SW480 (cell line): ENCODE measurements at regions not wholly inside any gene's neighbourhood (a gene's known extent, or its start where the extent isn't known, plus 50 kb on each side); places are given as distances from the start of the nearest gene placed in this dataset.

Source experiments
- DNase-seq: peaks from one replicate; pipeline ENCODE4 v3.0.0-alpha.2; 2016; ENCODE audit warnings: low spot score

GRCh38 chr6:41404182-41404845, 68.9 kb downstream of the NCR2 start:
- DNase-seq: no peak

GRCh38 chr6:41405941-41406727, 70.7 kb downstream of the NCR2 start:
- DNase-seq: no peak

- DNase-seq: no peak
These were observed 71.5 kb downstream of the NCR2 start for GRCh38 chr6:41406728-41407489.

DNA sequence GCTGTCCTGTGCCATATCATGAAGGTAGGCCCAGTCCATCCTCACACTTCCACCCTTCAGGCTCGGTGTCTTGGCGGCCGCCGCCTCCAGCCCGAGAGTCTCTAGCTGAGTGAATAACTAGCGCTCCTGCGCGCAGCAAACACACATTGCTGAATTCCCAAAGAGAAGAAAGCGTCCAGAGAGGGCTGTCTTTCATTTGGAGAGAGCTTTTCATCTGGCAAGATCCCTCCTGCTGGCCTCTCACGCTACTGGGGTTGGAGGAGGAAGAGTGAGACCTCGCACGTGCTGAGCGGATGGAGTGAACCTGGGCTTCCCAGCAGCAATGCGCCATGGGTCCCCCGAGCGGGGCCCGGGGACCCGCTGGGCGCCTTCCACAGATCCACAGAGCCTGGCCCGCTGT, 73.2 kb downstream of the NCR2 start:
- no peak for DNase-seq

GRCh38 chr6:41408982-41409381, 73.6 kb downstream of the NCR2 start:
- DNase-seq: no peak

DNA sequence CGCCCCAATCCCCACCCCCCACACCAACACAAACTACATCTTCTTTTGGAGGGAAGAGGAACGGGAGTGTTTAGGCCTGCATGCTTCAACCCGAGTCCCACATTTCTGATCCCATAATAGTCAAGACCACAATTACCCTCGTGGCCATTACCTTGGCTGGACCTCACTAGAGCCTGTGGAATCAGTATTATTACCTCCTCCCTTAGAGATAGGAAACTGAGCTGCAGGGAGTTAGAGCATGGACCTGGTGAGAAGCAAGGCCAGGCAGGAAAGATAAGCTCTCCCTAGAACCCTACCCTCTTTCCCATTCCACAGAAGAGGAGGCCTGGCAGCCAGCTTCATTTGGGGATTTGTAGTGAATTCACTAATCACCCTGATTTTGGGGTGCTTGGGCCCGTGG, 74.1 kb downstream of the NCR2 start:
- no peak for DNase-seq

- no peak for DNase-seq
These were observed 76.6 kb downstream of the NCR2 start for GRCh38 chr6:41411961-41412360.

DNA sequence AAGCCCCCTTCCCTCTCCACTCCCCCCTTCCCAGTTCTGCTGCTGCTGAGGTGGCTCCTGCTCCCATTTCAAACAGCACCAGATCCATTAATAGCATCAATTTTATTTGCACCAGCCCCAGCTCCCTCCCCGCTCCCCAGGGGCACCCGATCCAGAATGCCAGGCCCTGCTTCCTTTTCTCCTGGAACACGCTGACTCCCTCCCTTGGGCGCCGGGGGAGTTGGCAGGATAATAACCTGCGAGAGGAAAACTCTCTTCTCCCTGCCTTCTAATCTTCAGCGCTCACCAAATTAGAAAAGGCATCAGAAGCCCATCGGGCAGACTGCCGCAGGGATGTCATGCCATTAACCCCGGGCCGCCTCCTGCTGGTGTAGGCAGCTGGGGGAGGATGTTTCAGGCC, 77.8 kb downstream of the NCR2 start:
- DNase-seq: no peak

GRCh38 chr6:41416501-41416837, 81.1 kb downstream of the NCR2 start:
- no peak for DNase-seq

- no peak for DNase-seq
These were observed 83.3 kb downstream of the NCR2 start for GRCh38 chr6:41418741-41419140.

GRCh38 chr6:41419385-41419784, 84.0 kb downstream of the NCR2 start:
- DNase-seq: no peak

GRCh38 chr6:41420186-41420585, 84.8 kb downstream of the NCR2 start:
- no peak for DNase-seq

- DNase-seq: no peak
These were observed 86.8 kb downstream of the NCR2 start for GRCh38 chr6:41422161-41422560.

- DNase-seq: no peak
These were observed 87.6 kb downstream of the NCR2 start for GRCh38 chr6:41423002-41423401.

GRCh38 chr6:41424370-41425058, 89.1 kb downstream of the NCR2 start:
- DNase-seq: peak; percentile 60

GRCh38 chr6:41425511-41425910, 90.1 kb downstream of the NCR2 start:
- DNase-seq: no peak

- no peak for DNase-seq
These were observed 91.0 kb downstream of the NCR2 start for GRCh38 chr6:41426438-41426851.

DNA sequence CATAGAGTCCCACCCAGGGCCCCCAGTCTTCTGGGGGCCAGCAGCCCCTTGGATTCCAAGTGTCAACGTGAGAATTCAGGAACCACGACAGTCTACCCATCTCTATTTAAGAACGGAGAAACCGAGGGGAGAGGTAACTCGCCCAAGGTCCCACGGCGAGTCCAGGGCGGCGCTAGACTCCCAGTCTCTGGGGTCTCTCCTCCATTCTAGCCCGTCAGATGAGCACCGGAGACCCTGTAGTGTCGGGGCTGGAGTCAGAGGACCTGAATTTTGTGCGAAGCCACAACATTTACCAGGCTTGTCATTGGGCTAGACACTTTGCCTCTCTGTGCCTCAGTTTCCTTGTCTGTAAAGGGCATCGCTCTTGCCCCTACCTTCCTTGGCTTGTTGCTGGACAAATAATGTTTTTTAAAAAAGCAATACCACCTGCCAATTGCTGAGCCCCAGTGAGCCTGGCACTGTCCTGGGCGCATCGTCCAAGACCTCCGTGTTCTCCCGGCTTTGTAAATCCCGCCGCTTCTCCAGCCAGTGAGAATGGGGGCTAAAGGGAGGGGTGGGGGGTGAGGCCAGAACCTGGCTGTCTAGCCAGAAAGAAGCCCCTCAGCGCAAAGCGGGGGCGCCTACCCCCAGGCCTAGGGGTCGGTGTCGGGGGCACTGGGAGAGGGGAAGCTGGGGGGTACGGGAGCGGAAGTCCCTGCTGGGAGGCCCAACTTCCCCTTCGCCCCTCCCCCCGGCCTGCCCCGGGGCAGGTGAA, 91.7 kb downstream of the NCR2 start:
- no peak for DNase-seq

GRCh38 chr6:41427642-41428335, 92.4 kb downstream of the NCR2 start:
- peak; percentile 74 for DNase-seq

- DNase-seq: peak; percentile 16
These were observed 93.1 kb downstream of the NCR2 start for GRCh38 chr6:41428336-41428995.

GRCh38 chr6:41428996-41429421, 93.6 kb downstream of the NCR2 start:
- DNase-seq: peak; percentile 36
